GM21515 (cell line): ENCODE measurements at regions not wholly inside any gene's neighbourhood (a gene's known extent, or its start where the extent isn't known, plus 50 kb on each side); places are given as distances from the start of the nearest gene placed in this dataset.

Source experiments
- ATAC-seq: cut with Tn5 transposase; IDR thresholded peaks from one replicate; pipeline ENCODE4 v1.9.1; 2021; ENCODE audit not compliant: unreplicated experiment

DNA sequence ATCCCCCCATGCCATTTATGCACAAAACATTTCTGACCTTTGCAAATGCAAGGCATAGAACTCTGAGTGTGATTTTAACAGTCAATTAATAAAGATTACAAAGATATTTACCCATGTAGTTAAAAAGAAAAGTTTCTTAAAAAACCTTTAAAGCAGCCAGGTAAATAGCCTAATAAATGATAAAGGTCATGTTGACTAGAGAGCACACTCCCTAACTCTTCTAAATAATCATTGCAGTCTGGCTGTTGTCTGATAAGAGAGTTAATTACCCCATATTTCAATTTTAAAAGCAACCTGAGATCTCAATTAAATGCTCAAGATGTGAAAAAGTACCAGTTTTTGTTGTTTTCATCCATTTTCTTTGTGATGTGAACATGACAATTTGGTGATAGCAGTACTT is 291.5 kb upstream of the SMIM31 start:
- no peak for ATAC-seq

DNA sequence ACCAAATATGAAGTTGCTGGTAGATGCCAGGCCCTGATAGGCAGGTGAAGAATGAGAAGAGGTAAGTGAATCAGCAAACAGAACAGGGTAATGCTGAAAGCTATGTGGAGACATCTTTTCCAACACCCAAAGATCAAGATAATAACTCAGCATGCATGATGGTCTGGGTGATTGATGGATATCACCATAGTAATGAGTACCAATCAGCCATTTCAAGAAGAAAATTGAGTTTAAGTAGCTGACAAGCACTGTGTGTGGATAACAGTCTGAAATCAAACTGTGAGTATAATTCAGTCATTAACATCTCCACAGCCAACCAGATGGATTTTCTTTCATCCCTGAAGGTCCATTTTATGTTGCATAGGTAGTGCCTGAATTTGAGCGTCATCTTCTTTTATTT is 289.6 kb upstream of the SMIM31 start:
- ATAC-seq = no peak

DNA sequence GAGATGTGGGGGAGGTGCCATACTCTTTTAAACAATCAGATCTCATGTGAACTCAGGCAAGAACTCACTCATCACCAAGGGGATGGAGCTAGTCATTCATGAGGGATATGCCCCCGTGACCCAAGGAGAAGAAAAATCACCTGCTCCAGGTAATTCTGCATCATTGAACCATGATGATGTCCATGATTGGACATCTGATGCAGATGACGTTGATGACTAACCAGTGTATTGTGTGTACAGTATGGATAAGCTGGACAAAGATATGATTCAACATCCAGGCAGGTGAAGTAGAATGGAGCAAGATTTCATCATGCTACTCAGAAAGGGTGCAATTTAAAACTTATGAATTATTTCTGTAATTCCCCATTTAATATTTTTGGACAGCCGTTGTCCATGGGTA is 286.4 kb upstream of the SMIM31 start:
- ATAC-seq = no peak

DNA sequence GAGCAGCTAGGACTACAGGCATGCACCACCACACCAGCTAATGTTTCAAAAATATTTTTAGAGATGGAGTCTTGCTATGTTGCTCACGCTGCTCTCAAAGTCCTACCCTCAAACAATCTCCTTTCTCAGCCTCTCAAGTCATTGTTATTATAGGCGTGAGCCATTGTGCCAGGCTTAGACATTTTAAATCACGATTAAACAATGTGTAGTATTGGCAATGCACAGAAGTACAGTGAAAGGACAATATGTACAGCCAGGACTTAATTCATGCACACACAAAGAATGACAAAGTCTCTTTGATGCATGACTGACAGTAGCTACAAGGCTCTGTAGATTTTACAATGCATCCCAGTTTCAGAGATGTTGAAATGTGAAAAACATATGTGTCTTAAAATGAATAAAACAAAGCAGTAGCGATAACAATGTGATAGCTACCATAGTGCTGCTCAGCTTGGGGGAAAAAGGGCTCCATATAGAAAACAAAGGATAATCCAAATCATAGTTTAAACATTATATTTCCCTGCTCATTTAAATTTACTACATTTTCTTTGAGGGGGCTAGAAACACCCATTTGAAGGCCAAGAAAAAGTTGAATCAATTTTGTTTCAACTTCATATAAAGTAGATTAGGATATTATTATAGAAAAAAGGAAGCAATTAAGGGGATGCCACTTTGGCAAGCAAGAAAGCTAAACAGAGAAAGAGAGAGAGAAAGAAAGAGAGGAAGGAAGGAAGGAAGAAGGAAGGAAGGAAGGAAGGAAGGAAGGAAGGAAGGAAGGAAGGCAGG is 272.4 kb upstream of the SMIM31 start:
- no peak for ATAC-seq

DNA sequence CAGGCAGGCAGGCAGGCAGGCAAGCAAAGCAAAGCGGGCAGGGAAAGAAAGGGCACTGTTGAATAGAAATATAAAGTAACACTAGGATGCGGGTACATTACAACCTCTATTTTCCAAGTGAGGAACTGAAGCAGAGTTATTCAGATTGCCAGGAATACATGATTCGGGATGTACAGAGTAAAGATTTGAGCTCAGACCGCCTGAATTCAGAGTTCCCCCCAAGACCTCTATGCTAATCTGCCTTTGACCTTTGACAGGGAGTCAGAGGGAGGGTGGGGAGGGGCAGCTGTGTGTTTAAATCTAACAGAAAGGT is 271.9 kb upstream of the SMIM31 start:
- no peak for ATAC-seq

DNA sequence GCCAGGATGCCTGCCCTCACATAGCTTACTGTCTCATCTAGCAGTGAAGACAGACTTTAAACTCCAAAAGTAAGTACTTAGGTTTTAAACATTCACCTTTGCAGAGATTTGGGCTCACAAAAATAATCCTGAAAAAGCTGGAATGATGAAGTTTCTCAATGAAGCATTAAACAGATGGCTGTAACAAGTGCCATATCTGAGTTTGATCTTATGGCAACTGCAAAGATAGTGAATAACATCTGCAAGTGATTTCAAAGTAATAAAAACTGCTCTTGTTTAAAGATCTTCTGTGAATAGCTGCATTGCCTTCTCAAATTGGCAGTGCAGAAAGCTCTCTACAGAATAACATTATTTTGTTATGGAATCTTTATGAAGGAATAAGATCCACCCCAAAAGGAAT is 271.2 kb upstream of the SMIM31 start:
- ATAC-seq = no peak

DNA sequence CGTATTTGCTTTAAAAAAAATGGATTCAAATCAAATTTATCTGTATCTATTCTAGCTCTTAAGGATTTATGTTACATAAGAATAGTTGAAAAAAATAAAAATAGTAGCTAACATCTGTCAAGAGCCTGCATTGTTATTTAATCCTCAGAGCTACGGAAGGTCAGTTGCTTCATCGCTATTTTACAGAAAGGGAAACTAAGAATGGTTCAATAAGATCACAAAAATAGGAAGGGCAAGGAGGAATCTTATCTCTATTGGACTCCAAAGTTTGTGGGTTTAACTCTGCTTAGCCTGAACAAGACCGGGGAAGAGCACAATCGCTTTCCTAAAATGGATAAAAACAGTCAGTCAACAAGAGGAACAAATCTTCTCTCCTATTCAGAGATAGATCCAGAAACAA is 270.2 kb upstream of the SMIM31 start:
- ATAC-seq = no peak

DNA sequence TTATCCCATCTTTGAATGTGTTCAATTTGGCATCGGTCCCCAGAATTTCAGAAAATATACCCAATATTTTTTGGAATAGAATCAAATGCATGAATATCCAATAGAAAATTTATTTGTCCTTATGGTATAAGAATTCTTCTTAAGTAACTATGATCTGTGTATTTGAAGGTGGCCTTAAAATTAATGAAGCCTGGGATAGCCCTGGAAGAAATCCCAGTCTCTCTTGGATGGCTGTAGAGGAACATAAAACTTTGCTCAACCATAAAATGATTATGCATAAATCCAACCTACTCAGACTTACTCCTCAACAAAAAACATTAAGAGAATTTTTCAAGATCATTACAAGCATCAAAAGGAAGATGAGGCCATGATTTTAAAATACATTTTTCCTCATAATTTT is 269.4 kb upstream of the SMIM31 start:
- no peak for ATAC-seq

DNA sequence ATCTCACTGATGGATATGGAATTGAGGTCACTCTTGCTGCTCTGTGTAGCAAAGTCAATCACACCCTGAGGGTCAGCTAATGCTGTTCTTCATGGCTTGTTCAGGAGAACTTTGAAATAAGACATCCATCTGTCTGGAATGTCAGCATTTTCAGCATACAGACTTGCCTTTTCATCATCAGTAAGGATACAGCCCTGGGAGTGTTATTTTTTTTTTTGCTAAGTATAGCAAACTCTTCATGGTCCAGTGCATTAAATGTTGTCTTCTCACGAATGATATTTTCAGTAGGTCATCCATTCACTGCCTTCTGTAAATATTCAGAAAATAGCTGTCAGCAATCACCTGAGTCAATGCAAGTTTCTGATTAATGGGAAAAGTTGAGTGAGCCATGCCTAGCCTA is 268.8 kb upstream of the SMIM31 start:
- no peak for ATAC-seq

DNA sequence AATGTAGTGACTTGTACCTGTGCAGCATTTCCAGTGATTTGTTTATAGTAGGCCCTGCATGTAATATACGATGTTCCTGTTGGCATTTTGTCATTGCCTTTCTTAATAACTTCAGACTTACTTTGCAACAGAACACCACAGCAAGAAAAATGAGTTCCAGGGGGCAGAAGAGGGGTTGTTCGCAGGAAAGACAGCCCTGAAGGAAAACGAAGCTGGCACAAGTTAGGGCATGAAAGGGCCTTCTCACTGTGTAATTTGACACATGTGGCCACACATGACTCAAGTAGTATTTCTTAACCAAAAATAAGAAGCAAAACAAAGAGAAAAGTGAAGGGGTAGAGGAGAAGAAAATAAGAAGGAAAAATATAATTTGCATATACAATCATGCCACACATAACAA is 265.8 kb upstream of the SMIM31 start:
- no peak for ATAC-seq

DNA sequence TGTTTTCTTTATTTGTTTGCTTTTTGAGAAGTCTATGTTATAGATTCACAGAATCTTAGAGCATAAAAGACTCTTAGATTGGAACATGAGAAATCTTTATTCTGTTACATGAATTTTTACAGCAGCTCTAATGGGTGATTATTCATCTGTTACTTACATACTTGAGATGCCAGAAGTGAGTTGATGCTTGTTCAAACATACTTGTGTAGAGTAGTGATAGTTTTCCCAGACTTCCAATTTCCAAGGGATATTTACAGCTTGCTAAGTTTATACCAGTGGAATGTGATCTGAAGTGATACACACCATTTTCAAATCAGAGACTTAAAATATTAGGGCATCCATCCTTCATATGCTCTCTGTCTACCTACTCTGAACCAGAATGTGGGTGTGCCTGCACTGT is 252.9 kb upstream of the SMIM31 start:
- ATAC-seq = no peak

DNA sequence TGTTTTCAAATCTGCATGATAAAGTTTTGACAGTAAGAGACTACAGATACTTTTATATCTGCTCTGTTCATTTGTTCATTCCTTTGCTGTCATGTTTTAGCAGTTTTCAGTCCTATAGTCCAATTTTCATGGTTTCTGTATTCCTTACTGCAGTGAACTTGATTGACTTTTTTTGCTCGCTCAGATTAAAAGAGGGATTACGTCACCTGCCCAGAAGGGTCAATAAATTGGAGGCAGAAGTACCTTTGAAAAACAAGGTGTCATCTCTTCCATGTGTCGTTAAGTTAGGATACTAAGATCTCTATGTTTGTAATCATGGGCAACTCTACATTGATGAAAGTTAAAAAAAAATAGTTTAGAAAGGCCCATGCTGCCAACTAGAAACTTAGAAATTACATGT is 250.1 kb upstream of the SMIM31 start:
- no peak for ATAC-seq

DNA sequence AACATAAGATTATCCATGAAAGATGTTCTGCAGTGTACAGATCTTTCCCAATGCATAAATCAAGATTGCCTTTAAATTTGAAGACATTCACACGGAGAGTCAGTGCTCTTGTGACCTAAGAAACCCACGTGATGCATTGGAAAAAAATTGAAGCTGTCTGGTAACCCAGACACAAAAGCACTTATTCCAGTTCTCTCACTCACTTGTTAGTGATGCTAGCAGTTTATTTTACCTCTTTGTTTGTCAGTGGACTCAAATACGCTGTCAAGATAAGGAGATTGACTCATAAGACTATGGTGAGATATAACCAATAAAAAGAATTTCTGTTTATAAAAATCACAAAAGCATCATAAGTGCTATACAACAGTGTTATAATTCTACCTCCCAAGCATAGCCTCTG is 245.8 kb upstream of the SMIM31 start:
- no peak for ATAC-seq

DNA sequence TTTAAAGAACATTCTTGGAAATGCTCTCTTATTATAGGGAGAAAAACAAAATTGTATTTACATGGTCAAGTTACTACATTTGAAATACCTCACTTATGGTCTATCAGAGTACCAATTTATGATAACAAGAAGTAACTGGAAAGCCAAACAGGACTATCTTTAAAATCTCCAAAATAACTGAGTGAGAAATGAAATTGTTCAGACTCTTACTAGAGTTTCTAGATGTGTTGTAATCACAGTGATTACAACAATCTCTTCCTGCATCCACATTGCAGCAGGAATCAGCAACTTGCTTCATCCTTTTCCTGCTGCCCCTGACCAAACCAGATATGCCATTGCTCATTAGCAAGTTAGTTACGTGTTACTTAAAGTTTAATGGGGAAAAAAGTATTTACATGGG is 245.2 kb upstream of the SMIM31 start:
- ATAC-seq = no peak

DNA sequence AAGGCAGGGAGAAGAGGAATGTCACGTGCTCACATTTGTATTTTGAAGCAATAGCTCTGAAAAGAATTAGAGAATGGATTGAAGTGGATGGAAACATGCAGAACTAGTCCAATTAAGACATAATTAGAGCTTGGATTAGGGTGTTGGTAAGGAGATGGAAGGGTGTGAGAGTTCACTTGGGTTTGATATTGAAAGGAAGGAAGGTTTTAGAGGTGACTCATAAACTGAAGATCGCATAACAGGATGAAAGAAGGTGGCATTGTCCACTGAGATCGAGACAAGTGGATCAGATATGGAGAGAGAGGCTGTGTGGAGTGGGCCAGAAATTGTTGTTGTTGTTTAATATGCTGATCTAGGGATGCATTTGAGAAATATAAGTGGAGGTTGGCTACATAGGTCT is 244.0 kb upstream of the SMIM31 start:
- no peak for ATAC-seq

DNA sequence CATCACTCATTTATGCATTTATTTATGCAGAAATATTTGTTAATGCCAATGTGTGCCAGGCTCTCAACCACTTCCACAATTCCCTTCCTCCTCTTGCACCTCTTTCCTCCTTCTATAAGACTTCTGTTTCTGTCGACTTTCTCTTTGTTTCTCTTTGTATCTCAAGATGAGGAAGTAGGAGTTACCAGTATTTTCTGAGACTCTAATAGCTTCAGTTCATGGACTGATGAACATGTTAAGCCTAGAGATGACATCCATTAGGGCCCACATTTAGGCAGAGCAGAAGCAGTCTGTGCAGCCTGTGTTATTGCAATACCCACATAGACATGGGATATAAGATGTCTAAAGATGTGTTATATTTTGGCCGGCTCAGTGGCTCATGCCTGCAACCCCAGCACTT is 241.8 kb upstream of the SMIM31 start:
- ATAC-seq = no peak

DNA sequence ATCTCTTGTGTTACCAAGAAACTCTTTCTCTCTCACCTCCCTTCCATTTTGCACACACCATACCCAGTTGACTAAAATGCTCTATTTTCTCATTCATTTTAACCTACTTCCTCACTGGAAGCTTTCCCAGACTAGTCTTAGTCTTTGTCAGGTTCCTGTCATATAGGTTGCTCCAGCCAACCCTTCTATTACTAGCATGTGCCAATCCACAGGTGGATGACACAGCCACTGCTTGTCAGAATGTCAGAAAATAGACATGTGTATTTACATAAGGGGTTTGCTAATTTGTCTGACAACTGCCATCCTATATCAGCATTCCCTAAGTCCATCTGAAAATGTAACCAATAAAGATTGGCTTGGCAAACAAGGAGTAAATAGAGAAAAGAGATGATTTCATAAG is 239.2 kb upstream of the SMIM31 start:
- ATAC-seq = no peak

DNA sequence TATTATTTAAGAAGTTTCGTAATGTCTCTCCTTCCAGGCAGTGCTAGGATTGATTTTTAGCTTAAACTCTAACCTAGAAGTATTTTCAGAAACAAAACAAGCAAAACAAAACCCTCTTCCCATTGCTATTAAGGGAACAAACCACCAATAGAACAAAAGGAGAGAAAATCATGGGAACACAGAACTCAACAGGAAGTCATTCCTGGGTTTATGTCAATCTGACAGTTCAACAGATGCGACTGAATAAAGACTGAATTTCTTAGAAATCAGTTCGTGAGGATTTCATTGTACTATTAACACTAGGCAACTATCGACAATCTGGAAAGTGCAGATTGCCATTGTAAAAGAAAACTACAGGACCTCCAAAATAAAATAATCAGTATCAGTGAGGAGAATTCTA is 229.1 kb upstream of the SMIM31 start:
- no peak for ATAC-seq

DNA sequence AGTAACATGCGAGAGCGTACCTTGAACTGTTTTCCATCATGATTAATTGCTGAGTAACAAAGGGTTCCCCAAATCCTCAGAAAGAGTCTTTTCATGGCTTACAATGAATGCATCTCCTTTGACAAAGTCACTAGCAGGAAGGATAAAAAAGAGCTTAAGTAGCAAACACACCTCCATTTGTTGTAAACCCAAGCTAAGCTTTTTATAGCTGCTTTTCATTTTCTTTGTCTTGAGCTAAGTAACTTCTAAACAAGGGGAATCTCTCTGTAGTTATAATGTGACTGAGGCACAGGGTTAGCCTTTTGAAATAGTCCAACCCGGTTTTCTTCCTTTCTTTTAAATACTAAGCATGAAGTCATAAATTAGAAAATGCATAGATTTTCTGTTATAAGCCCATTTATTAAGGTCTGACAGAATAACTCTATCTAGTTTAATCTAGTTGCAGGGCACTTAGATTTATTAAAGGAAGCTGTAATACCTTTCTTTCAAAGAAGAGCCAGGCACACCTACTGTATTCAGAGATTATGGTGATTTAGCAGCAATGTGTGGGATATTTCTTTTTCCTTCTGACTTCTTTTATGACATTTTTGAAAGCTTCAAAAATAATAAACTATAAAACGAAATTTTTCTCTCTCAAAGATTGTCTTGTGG is 226.9 kb upstream of the SMIM31 start:
- ATAC-seq = no peak

DNA sequence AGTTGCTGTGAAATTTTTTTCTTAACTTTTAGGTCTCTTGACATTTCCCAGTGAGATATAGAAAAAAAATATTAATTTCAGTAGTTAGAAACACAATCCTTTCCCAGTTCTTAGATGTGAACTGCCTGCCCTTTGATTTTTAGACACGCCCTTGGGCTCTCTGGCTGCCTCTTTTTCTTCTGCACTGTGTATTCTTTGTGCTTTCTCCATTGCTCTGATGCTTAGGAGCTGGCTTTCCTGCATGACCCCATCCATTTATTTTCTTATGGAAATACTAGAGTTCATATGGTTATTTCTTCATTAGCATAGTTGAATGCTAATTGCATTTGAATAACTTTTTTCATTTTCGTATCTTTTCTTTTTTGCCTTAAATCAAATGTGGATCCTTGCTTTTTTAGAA is 224.9 kb upstream of the SMIM31 start:
- ATAC-seq = no peak

DNA sequence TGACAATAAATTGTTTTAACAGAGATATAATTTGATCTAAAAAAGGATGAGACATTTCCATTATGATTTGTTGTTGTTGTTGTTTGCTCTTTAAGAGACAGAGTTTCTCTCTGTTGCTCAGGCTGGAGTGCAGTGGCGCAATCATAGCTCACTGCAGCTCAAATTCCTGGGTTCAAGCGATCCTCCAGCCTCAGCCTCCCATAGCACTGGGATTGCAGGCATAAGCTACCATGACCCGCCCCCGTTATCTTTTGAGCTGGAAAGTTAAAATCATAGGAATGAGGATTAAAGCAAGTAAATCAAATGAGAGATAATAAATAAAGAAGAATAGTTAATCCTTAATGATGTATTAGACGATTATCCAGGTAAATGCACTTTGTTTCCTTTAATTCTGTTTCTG is 224.4 kb upstream of the SMIM31 start:
- no peak for ATAC-seq

DNA sequence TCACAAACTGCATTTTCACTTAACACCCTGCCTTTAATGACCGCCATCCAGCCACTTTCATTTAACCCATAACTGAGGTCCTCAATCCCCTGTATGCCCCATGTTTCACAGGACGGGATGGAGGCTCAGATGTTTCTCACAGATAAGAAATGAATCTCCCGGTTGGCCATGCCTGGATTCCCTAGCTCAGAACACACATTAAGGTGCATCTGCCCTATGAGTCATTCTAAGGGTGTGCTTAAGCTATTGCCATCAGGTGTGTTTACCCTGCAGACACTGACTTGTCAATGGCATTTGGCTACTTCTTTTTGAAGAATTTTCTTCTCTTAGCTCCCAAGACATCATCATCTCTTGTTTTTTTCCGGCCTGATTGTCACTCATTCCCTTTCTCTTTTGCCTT is 222.6 kb upstream of the SMIM31 start:
- no peak for ATAC-seq

DNA sequence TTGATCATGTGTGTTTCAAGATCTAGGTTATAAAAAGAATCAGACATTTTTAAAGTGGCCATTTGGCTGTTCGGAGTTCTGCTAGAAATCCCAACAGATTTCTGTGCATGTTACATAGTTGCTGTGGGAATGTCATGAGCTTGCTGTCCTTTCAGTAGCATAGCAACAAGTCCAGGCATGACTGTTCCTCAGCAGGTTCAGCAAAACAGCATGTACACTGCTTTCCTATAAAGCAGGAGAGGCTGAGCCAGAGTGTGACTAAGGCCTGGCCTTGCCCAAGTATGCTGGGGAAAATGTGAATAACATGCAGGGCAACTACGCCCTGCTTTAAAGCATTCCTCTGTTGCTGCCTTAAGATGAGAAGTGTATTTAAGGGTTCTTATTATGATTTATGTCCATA is 217.1 kb upstream of the SMIM31 start:
- ATAC-seq = no peak
